ENCODE measurements at regions not wholly inside any gene's neighbourhood (a gene's known extent, or its start where the extent isn't known, plus 50 kb on each side); places are given as distances from the start of the nearest gene placed in this dataset.
"Not testable (repeated sequence)": the region's sequence is repeated elsewhere in the genome, so short reads cannot be mapped to it uniquely, and the experiment has no call there.

- no peak for DNase-seq (ENCODE audit: low spot score)
Measured at GRCh38 chr17:71024172-71024571, 854.8 kb downstream of the KCNJ2 start.

GRCh38 chr17:71024969-71025368 is 855.6 kb downstream of the KCNJ2 start:
- no peak for DNase-seq (ENCODE audit: low spot score)

- DNase-seq (ENCODE audit: low spot score): no peak
Measured at GRCh38 chr17:71029246-71029645, 859.9 kb downstream of the KCNJ2 start.

GRCh38 chr17:71031286-71031685 is 862.0 kb downstream of the KCNJ2 start:
- not testable (repeated sequence) for DNase-seq (ENCODE audit: low spot score)

GRCh38 chr17:71032746-71033273 is 863.5 kb downstream of the KCNJ2 start:
- DNase-seq (ENCODE audit: low spot score): no peak

- no peak for DNase-seq (ENCODE audit: low spot score)
Measured at GRCh38 chr17:71033336-71033735, 864.0 kb downstream of the KCNJ2 start.

GRCh38 chr17:71035226-71035625 is 865.9 kb downstream of the KCNJ2 start:
- DNase-seq (ENCODE audit: low spot score): no peak

GRCh38 chr17:71037386-71037785 is 868.1 kb downstream of the KCNJ2 start:
- no peak for DNase-seq (ENCODE audit: low spot score)

- no peak for DNase-seq (ENCODE audit: low spot score)
Measured at GRCh38 chr17:71039391-71039790, 870.1 kb downstream of the KCNJ2 start.

GRCh38 chr17:71052971-71053370 is 883.6 kb downstream of the KCNJ2 start:
- DNase-seq (ENCODE audit: low spot score): no peak

- no peak for DNase-seq (ENCODE audit: low spot score)
Measured at GRCh38 chr17:71055128-71055527, 885.8 kb downstream of the KCNJ2 start.

GRCh38 chr17:71057448-71057847 is 888.1 kb downstream of the KCNJ2 start:
- no peak for DNase-seq (ENCODE audit: low spot score)

- DNase-seq (ENCODE audit: low spot score): no peak
Measured at GRCh38 chr17:71057938-71058337, 888.6 kb downstream of the KCNJ2 start.

- DNase-seq (ENCODE audit: low spot score): no peak
Measured at GRCh38 chr17:71063127-71063526, 893.8 kb downstream of the KCNJ2 start.

GRCh38 chr17:71063559-71063958 is 894.2 kb downstream of the KCNJ2 start:
- no peak for DNase-seq (ENCODE audit: low spot score)

GRCh38 chr17:71067669-71068407 is 898.5 kb downstream of the KCNJ2 start:
- DNase-seq (ENCODE audit: low spot score): no peak

- DNase-seq (ENCODE audit: low spot score): no peak
Measured at GRCh38 chr17:71068408-71068750, 899.0 kb downstream of the KCNJ2 start.

GRCh38 chr17:71071041-71071440 is 901.7 kb downstream of the KCNJ2 start:
- no peak for DNase-seq (ENCODE audit: low spot score)

- no peak for DNase-seq (ENCODE audit: low spot score)
Measured at GRCh38 chr17:71071837-71072236, 902.5 kb downstream of the KCNJ2 start.

GRCh38 chr17:71080937-71081336 is 911.6 kb downstream of the KCNJ2 start:
- DNase-seq (ENCODE audit: low spot score): no peak

GRCh38 chr17:71081666-71082065 is 912.3 kb downstream of the KCNJ2 start:
- DNase-seq (ENCODE audit: low spot score): no peak

GRCh38 chr17:71084219-71084618 is 914.9 kb downstream of the KCNJ2 start:
- DNase-seq (ENCODE audit: low spot score): no peak

- no peak for DNase-seq (ENCODE audit: low spot score)
Measured at GRCh38 chr17:71084838-71085237, 915.5 kb downstream of the KCNJ2 start.

All from germinal center (tissue), 1 donor.